Lower lobe of right lung (tissue), 2 donors: ENCODE measurements at regions not wholly inside any gene's neighbourhood (a gene's known extent, or its start where the extent isn't known, plus 50 kb on each side); places are given as distances from the start of the nearest gene placed in this dataset.

Experiments
- ATAC-seq, 2 donors: fragments of 200-7000 bp; cut with Tn5 transposase; one replicate each; pipeline ENCODE4 v1.9.1; 2020 to 2022; ENCODE audit warnings: mild to moderate bottlenecking in 2 of 2, moderate library complexity in 2 of 2
- DNase-seq: peaks from one replicate; pipeline ENCODE4 v3.0.0-alpha.2; 2020
- H3K27ac ChIP-seq: fragments of 200-600 bp; one replicate; pipeline ENCODE4 v1.8.0; 2022
- H3K27me3 ChIP-seq: fragments of 200-600 bp; one replicate; pipeline ENCODE4 v1.8.0; 2022; ENCODE audit warnings: low read depth
- H3K36me3 ChIP-seq: fragments of 200-600 bp; one replicate; pipeline ENCODE4 v1.8.0; 2022; ENCODE audit warnings: mild to moderate bottlenecking
- H3K4me1 ChIP-seq: fragments of 200-600 bp; one replicate; pipeline ENCODE4 v1.8.0; 2022
- H3K4me3 ChIP-seq: fragments of 200-600 bp; one replicate; pipeline ENCODE4 v1.8.0; 2022; ENCODE audit warnings: mild to moderate bottlenecking
- H3K9me3 ChIP-seq: fragments of 200-600 bp; one replicate; pipeline ENCODE4 v1.8.0; 2022
- CTCF ChIP-seq: fragments of 200-600 bp; IDR thresholded peaks from one replicate; pipeline ENCODE4 v1.8.0; 2022; ENCODE audit warnings: antibody characterized with exemption, mild to moderate bottlenecking
- intact Hi-C: fragments of 100-400 bp; cut with DNase I; formaldehyde crosslinking; loops from one replicate; pipeline ENCODE4 v1.11.0; 2022
- donor health status: DM: no; HTN: yes; CAD: no; lungs with severe emphysema.

DNA sequence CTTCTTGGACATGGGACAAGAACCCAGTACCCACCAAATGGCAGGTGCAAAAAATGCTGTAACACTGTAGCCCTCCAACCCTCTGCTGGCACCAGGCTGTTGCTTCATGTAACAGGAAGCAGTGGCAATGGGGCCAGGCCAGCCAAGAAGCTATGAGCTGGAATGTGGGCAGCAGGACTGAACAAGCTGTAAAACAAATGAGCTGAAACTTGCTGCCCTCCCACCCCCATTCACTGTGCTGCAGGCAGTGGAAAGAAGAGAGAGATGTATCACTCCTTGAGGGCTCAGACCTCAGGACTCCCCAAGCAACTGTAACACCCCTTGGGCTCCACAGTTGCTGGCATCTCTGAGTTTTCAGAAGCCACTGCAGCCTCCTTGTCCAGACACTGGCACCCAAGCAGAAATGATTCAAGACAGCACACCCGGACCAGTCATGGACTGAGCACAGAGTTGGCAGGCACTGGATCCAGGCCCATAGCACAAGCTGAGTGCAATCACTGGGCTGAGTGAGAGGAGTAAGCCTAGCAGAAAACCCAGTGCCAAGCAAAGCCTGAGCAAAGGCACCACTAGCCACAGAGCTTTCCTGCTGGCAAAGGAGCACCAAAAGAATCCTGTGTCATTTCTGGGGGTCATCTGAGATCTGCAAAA, 321.4 kb upstream of the CXADR start:
- Histone ChIP-seq H3K4me1 (no peaks in the 10 kb centered on the region), H3K4me3 (no peak overlapping the region), H3K9me3 (no peaks in the 10 kb centered on the region), H3K27ac (no peak overlapping the region), H3K36me3 (no peaks in the 10 kb centered on the region), H3K27me3 (no peaks in the 10 kb centered on the region)
- intact Hi-C loops, result no loop called here
- no peak for TF ChIP-seq CTCF
- DNase-seq, result no peak
- no peak for ATAC-seq

GRCh38 chr21:17195351-17195750, 317.5 kb upstream of the CXADR start:
- Histone ChIP-seq H3K27me3 (no peaks in the 10 kb centered on the region), H3K9me3 (no peaks in the 10 kb centered on the region), H3K27ac (no peak overlapping the region), H3K4me1 (no peaks in the 10 kb centered on the region), H3K4me3 (no peak overlapping the region), H3K36me3 (no peaks in the 10 kb centered on the region)
- DNase-seq (no peak), ATAC-seq (no peak)
- intact Hi-C loops, result no loop called here
- no peak for TF ChIP-seq CTCF

GRCh38 chr21:17195976-17196375, 316.9 kb upstream of the CXADR start:
- ATAC-seq (no peak), DNase-seq (no peak)
- no peak overlapping the region for H3K4me3 ChIP-seq
- no peaks in the 10 kb centered on the region for H3K9me3 ChIP-seq
- intact Hi-C loops, result no loop called here
- H3K4me1 ChIP-seq, result no peaks in the 10 kb centered on the region
- no peak overlapping the region for H3K27ac ChIP-seq
- TF ChIP-seq CTCF, result no peak
- H3K36me3 ChIP-seq, result no peaks in the 10 kb centered on the region
- no peaks in the 10 kb centered on the region for H3K27me3 ChIP-seq

- H3K27ac ChIP-seq, result no peak overlapping the region
- intact Hi-C loops, result no loop called here
- no peak for TF ChIP-seq CTCF
These were observed 316.2 kb upstream of the CXADR start for GRCh38 chr21:17196623-17197022.

GRCh38 chr21:17197996-17198395, 314.8 kb upstream of the CXADR start:
- no peak overlapping the region for H3K27ac ChIP-seq

More at GRCh38 chr21:17196623-17197022, 316.2 kb upstream of the CXADR start:
- Histone ChIP-seq H3K4me1 (no peaks in the 10 kb centered on the region), H3K4me3 (no peak overlapping the region), H3K36me3 (no peaks in the 10 kb centered on the region), H3K9me3 (no peaks in the 10 kb centered on the region), H3K27me3 (no peaks in the 10 kb centered on the region)
- no peak for DNase-seq
- no peak for ATAC-seq

More at GRCh38 chr21:17197996-17198395, 314.8 kb upstream of the CXADR start:
- intact Hi-C loops, result no loop called here
- H3K27me3 ChIP-seq, result no peaks in the 10 kb centered on the region
- H3K4me1 ChIP-seq, result no peaks in the 10 kb centered on the region
- ATAC-seq (no peak), DNase-seq (no peak)
- no peak for TF ChIP-seq CTCF
- H3K36me3 ChIP-seq, result no peaks in the 10 kb centered on the region
- H3K9me3 ChIP-seq, result no peaks in the 10 kb centered on the region
- H3K4me3 ChIP-seq, result no peak overlapping the region
